Endothelial cell of umbilical vein (primary cell): ENCODE measurements at regions not wholly inside any gene's neighbourhood (a gene's known extent, or its start where the extent isn't known, plus 50 kb on each side); places are given as distances from the start of the nearest gene placed in this dataset.

Source experiments
- BruUV-seq: library from RNA; stranded (reverse); fragments of 400-500 nt; replicated peaks from 2 replicates; lab custom pipeline; 2021; lab: Mats Ljungman, UMichigan
- CTCF ChIA-PET: fragments of 300-600, 350-600 bp; sonication (Branson Sonifier 250); formaldehyde crosslinking; loops from one replicate; lab custom pipeline; 2021; ENCODE audit warnings: antibody characterized with exemption, inconsistent platforms; lab: Charles Lee
- POLR2A ChIA-PET: fragments of 300-600, 350-600 bp; sonication (Branson Sonifier 250); formaldehyde crosslinking; loops from one replicate; lab custom pipeline; 2021; ENCODE audit warnings: antibody characterized with exemption, inconsistent platforms; lab: Charles Lee
- DNase-seq: peaks from one replicate; pipeline ENCODE4 v3.0.0-alpha.2; 2011; ENCODE audit warnings: low read depth, low spot score
- FAIRE-seq: peaks from 2 replicates; lab custom pipeline; 2011; peaks lifted over from hg19 to GRCh38; lab: Jason Lieb, UNC
- H2AFZ ChIP-seq: 2 replicates; pipeline ENCODE4 v1.6.0; 2012; ENCODE audit warnings: low read depth, low read length, control low read depth, inconsistent platforms
- H3K27ac ChIP-seq: 2 replicates; pipeline ENCODE4 v1.5.1; 2011; ENCODE audit warnings: low read depth, mild to moderate bottlenecking, control low read depth, low read length, moderate library complexity; ENCODE audit not compliant: insufficient read depth
- H3K27me3 ChIP-seq, 2 experiments: 2 replicates each; pipeline versions ENCODE4 v1.6.0 to v1.6.1; 2011; ENCODE audit warnings: low read length in 2 of 2, mixed read lengths in 1 of 2; ENCODE audit not compliant: control insufficient read depth in 2 of 2, insufficient read depth in 2 of 2
- H3K36me3 ChIP-seq, 2 experiments: 2 replicates in 1 of 2; 3 replicates in 1 of 2; pipeline ENCODE4 v1.5.1; 2011; ENCODE audit warnings: low read length in 2 of 2, mild to moderate bottlenecking in 1 of 2, moderate library complexity in 1 of 2; ENCODE audit not compliant: control insufficient read depth in 2 of 2, insufficient read depth in 2 of 2; ENCODE audit errors: extremely low read depth in 1 of 2
- H3K4me1 ChIP-seq: 3 replicates; pipeline ENCODE4 v1.5.1; 2011; ENCODE audit warnings: mild to moderate bottlenecking, low read length; ENCODE audit not compliant: control insufficient read depth, insufficient read depth; ENCODE audit errors: extremely low read depth
- H3K4me2 ChIP-seq: 2 replicates; pipeline ENCODE4 v1.6.1; 2011; ENCODE audit warnings: low read length, control low read depth, mixed read lengths; ENCODE audit not compliant: insufficient read depth
- H3K4me3 ChIP-seq, 3 experiments: fragments of 200-600 bp in 1 of 3; sonication (generic), shearing (Covaris generic) in 1 of 3; replicated peaks in 1 of 3; 2 replicates each; pipeline ENCODE4 v1.5.1; 2011 to 2016; ENCODE audit warnings: control low read depth in 3 of 3, low read length in 3 of 3, mild to moderate bottlenecking in 2 of 3, inconsistent platforms in 1 of 3, low read depth in 1 of 3, moderate library complexity in 1 of 3; ENCODE audit not compliant: insufficient read depth in 1 of 3
- H3K79me2 ChIP-seq: 2 replicates; pipeline ENCODE4 v1.6.0; 2012; ENCODE audit warnings: low read length, inconsistent platforms; ENCODE audit not compliant: control insufficient read depth, insufficient read depth
- H3K9ac ChIP-seq: replicated peaks from 2 replicates; pipeline ENCODE3; 2011; ENCODE audit warnings: low read length, control low read depth; ENCODE audit not compliant: insufficient read depth; ENCODE audit errors: extremely low read depth
- H3K9me1 ChIP-seq: replicated peaks from 3 replicates; pipeline ENCODE4 v1.6.0; 2011; ENCODE audit warnings: mild to moderate bottlenecking, low read length; ENCODE audit not compliant: control insufficient read depth, insufficient read depth; ENCODE audit errors: extremely low read depth
- H3K9me3 ChIP-seq: replicated peaks from 2 replicates; pipeline ENCODE4 v1.5.1; 2012; ENCODE audit warnings: low read length, inconsistent platforms; ENCODE audit not compliant: control insufficient read depth, insufficient read depth
- H4K20me1 ChIP-seq: replicated peaks from 2 replicates; pipeline ENCODE3; 2011; ENCODE audit warnings: mild to moderate bottlenecking, low read length; ENCODE audit not compliant: control insufficient read depth, insufficient read depth; ENCODE audit errors: extremely low read depth
- EZH2 ChIP-seq: IDR thresholded peaks from 2 replicates; pipeline ENCODE4 v1.6.1; 2012; ENCODE audit warnings: borderline replicate concordance, low read depth, mild to moderate bottlenecking, moderate library complexity, low read length, inconsistent platforms; ENCODE audit not compliant: severe bottlenecking
- FOS ChIP-seq: IDR thresholded peaks from 2 replicates; pipeline ENCODE4 v1.6.1; 2011; ENCODE audit warnings: mild to moderate bottlenecking, low read length, moderate library complexity, borderline replicate concordance; ENCODE audit not compliant: insufficient read depth
- GATA2 ChIP-seq: IDR thresholded peaks from 2 replicates; pipeline ENCODE4 v1.7.0; 2011; ENCODE audit warnings: low read depth, mild to moderate bottlenecking, moderate library complexity, mixed read lengths, low read length; ENCODE audit not compliant: insufficient read length, insufficient read depth
- JUN ChIP-seq: IDR thresholded peaks from 2 replicates; pipeline ENCODE4 v1.6.1; 2011; ENCODE audit warnings: borderline replicate concordance, low read depth; ENCODE audit not compliant: insufficient read length, insufficient read depth
- MYC ChIP-seq: IDR thresholded peaks from one replicate; pipeline ENCODE4 v1.6.1; 2011; ENCODE audit warnings: mild to moderate bottlenecking, low read depth, low read length
- POLR2A ChIP-seq: IDR thresholded peaks from 2 replicates; pipeline ENCODE4 v1.6.1; 2012; ENCODE audit warnings: low read depth, mild to moderate bottlenecking, control low read depth, low read length
- POLR2AphosphoS5 ChIP-seq: IDR thresholded peaks from 2 replicates; pipeline ENCODE4 v1.6.1; 2012; ENCODE audit warnings: low read depth, mild to moderate bottlenecking, control low read depth, low read length, moderate library complexity; ENCODE audit not compliant: insufficient read depth
- dilution Hi-C: fragments of 300-500 bp; cut with MboI; formaldehyde crosslinking; loops from one replicate; pipeline ENCODE4 v1.15.0; 2019; ENCODE audit warnings: low sequenced_read_pairs; ENCODE audit not compliant: extremely low pct_ligation_motif_present
- intact Hi-C: fragments of 100-400 bp; cut with micrococcal nuclease; formaldehyde crosslinking; loops from one replicate; pipeline ENCODE4 v1.10.0; 2022
- TF ChIP-seq, protein P1 (sequence below): IDR thresholded peaks from 2 replicates; pipeline ENCODE4 v1.6.1; 2011; ENCODE audit not compliant: insufficient read depth, insufficient read length
- TF ChIP-seq, protein P2 (sequence below), 2 donors: IDR thresholded peaks; 1 replicate in 1 of 2; 2 replicates in 1 of 2; pipeline ENCODE4 v1.5.1; 2011; ENCODE audit warnings: low read length in 2 of 2, mild to moderate bottlenecking in 2 of 2, moderate library complexity in 2 of 2, control low read depth in 1 of 2, inconsistent platforms in 1 of 2, low read depth in 1 of 2; ENCODE audit not compliant: insufficient read depth in 1 of 2; ENCODE audit errors: extremely low read depth in 1 of 2

DNA sequence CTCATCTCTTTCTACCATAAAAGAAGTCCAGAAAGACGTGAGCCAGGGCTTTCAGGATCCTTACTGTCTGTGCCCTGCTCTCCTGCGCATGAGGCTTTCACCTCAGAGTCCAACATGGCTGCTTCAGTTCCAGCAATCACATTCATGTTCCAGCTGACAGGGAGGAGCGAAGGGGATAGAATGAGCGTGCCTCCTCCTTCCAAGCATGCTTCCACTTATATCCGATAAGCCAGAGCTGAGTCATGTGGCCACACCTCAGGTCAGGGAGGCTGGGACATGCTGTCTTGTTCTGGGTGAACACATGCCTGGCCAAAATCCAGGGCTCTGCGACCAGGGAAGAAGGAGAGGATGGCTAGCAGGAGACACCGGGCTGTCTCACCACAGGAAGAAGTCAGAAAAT is 248.2 kb downstream of the SKAP2 start:
- no peaks in the 10 kb centered on the region for H3K79me2 ChIP-seq
- H2AFZ ChIP-seq: no peak overlapping the region
- BruUV-seq: no TSS peak
- H3K4me2 ChIP-seq: no peak overlapping the region
- no peaks in the 10 kb centered on the region for H3K9me1 ChIP-seq
- FAIRE-seq (no peak), DNase-seq (no peak)
- no peaks in the 10 kb centered on the region for H3K4me1 ChIP-seq
- no peak overlapping the region for H3K4me3 ChIP-seq
- dilution Hi-C loops (no loop called here), intact Hi-C loops (no loop called here)
- H3K27me3 ChIP-seq: no peaks in the 10 kb centered on the region
- H4K20me1 ChIP-seq: no peaks in the 10 kb centered on the region
- POLR2A ChIA-PET: no interaction called here
- TF ChIP-seq POLR2A (no peak), GATA2 (no peak), MYC (no peak), EZH2 (no peak), JUN (no peak), POLR2AphosphoS5 (no peak), FOS (no peak)
- TF ChIP-seq, protein P1, sequence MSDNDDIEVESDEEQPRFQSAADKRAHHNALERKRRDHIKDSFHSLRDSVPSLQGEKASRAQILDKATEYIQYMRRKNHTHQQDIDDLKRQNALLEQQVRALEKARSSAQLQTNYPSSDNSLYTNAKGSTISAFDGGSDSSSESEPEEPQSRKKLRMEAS: no peak
- TF ChIP-seq, protein P2, sequence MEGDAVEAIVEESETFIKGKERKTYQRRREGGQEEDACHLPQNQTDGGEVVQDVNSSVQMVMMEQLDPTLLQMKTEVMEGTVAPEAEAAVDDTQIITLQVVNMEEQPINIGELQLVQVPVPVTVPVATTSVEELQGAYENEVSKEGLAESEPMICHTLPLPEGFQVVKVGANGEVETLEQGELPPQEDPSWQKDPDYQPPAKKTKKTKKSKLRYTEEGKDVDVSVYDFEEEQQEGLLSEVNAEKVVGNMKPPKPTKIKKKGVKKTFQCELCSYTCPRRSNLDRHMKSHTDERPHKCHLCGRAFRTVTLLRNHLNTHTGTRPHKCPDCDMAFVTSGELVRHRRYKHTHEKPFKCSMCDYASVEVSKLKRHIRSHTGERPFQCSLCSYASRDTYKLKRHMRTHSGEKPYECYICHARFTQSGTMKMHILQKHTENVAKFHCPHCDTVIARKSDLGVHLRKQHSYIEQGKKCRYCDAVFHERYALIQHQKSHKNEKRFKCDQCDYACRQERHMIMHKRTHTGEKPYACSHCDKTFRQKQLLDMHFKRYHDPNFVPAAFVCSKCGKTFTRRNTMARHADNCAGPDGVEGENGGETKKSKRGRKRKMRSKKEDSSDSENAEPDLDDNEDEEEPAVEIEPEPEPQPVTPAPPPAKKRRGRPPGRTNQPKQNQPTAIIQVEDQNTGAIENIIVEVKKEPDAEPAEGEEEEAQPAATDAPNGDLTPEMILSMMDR (IDR thresholded peaks at IDR 0.05; ENCODE audit: extremely low read depth in 1 of 2, insufficient read depth in 1 of 2, low read depth in 1 of 2, low read length in 2 of 2): no peak
- H3K9me3 ChIP-seq: no peaks in the 10 kb centered on the region
- no peak overlapping the region for H3K9ac ChIP-seq
- H3K36me3 ChIP-seq: no peaks in the 10 kb centered on the region
- H3K27ac ChIP-seq: no peak overlapping the region
- CTCF ChIA-PET: no interaction called here
